Natural killer cell treated with Interleukin-12 subunit alpha and Interleukin-12 subunit beta and Interleukin-15 and Interleukin-18, amount 100 ng/mL, for 72 hours (primary cell): ENCODE measurements at regions not wholly inside any gene's neighbourhood (a gene's known extent, or its start where the extent isn't known, plus 50 kb on each side); places are given as distances from the start of the nearest gene placed in this dataset.
"Not testable (repeated sequence)": the region's sequence is repeated elsewhere in the genome, so short reads cannot be mapped to it uniquely, and the experiment has no call there.

Experiments used
- ATAC-seq, 2 donors: fragments of 150-1000 bp; cut with Tn5 transposase in 1 of 2; sonication (Bioruptor Pico), chemical (Tn5 transposase) in 1 of 2; 2 replicates each; pipeline ENCODE4 v1.10.0; 2021
- DNase-seq: peaks from one replicate; pipeline ENCODE4 v3.0.0; 2022; ENCODE audit warnings: low spot score
- H3K27ac Mint-ChIP-seq, 2 donors: 1 replicate in 1 of 2; 2 replicates in 1 of 2; pipeline ENCODE4 v1.8.0; 2022; ENCODE audit warnings: mixed read lengths in 2 of 2, mild to moderate bottlenecking in 1 of 2, moderate library complexity in 1 of 2
- H3K27me3 Mint-ChIP-seq, 2 donors: 1 replicate in 1 of 2; 2 replicates in 1 of 2; pipeline ENCODE4 v1.8.0; 2022; ENCODE audit warnings: mixed read lengths in 2 of 2
- H3K36me3 Mint-ChIP-seq: one replicate; pipeline ENCODE4 v1.8.0; 2022; ENCODE audit warnings: mixed read lengths
- H3K4me1 Mint-ChIP-seq, 2 donors: 1 replicate in 1 of 2; 2 replicates in 1 of 2; pipeline ENCODE4 v1.8.0; 2022; ENCODE audit warnings: low read depth in 2 of 2, mixed read lengths in 2 of 2, mild to moderate bottlenecking in 1 of 2
- H3K4me3 Mint-ChIP-seq: one replicate; pipeline ENCODE4 v1.8.0; 2022; ENCODE audit warnings: mixed read lengths
- H3K9me3 Mint-ChIP-seq: 2 replicates; pipeline ENCODE4 v1.8.0; 2022; ENCODE audit warnings: mixed read lengths

DNA sequence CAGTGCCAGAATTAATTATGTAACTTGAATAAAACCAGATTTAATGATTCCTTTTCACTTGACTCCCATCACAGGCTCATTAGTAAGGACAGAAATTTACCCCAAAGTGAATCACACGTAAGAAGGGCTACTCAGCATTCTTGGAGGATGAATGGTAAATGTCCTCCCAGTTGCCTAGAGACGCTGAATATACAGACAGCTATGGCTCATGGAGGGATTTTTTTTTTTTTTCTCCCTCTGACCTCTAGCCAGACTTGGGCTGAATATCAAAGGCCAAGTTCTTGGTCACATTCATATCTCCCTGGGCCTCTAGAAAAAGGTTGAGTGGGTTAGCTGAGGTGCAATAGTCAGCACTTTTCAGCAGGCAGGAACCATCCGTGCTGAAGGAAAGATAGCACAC is 77.5 kb downstream of the PHLDA1 start:
- H3K4me3 Mint-ChIP-seq = no peak overlapping the region
- DNase-seq (no peak), ATAC-seq (no peak)
- no peaks in the 10 kb centered on the region for H3K36me3 Mint-ChIP-seq
- H3K27me3 Mint-ChIP-seq = no peaks in the 10 kb centered on the region
- peak overlapping the region in 1 of 2 donors; percentile 57 for H3K27ac Mint-ChIP-seq
- H3K9me3 Mint-ChIP-seq = no peaks in the 10 kb centered on the region
- peaks cover 7 to 12% of the 10 kb centered on the region in 2 donors for H3K4me1 Mint-ChIP-seq

DNA sequence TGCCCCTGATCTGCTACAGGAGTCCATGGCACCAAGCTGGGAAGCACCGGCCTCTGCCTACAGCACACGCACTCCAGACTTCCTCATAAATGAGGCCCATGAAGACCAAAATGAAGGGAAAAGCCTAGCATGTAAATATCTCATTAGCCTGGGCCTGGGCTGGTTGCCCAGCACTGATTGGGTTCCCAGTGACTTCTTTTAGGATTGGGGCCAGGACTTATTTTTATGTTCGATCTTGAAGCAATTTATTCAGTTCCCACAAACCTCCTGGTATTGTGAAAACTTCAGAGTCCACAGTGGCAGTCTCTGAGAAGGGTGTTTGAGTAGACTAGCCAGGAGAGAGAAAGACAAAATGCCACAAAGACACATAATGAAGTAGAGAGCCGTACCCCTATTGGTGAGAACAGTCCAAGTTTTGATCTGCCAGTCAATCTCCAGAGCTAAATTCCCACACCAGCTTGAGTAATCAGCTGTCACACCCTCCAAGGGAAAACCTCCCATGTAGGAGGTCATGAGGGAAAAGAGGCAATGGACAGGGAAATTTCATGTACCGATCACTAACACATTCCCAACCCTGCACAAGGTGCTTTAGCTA is 78.2 kb downstream of the PHLDA1 start:
- H3K36me3 Mint-ChIP-seq = no peaks in the 10 kb centered on the region
- peak overlapping the region in 1 of 2 donors; percentile 57 for H3K27ac Mint-ChIP-seq

DNA sequence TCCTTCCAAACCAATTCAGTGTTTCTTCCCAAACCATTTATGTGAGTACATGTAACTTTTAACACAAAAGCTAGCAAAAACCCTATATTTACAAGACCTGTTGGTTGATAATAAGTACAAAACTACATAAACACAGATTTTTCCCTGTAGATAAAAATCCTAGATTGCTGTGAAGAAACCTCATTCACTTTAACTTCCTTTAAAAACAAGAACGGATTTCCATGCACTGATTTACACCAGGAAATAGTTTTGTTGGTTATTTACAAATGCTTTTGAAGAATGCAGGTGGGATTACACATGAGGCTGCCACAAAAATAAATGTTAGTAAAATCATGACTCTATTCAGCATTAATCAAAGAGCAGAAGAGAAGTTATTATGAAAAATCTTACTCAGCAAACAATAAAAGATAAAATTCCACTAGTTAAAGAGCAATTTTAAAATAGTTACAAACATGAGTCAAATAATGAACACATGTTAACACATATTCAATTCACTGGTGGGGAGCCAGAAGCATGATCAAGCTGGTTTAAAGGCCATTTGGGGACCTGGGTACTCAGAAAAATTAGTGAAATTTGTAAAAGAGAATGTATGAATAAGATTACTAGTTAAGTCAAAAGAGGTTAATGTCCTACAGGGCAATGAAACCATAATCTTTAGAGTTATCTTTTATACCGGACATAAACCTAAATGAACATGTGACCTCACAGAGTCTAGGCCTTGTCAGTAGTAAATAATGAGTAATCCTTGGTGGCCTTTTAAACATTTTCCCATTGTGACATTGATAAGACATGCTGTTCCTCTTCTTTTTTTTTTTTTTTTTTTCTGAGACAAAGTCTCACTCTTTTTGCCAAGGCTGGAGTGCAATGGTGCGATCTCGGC is 79.9 kb downstream of the PHLDA1 start:
- H3K36me3 Mint-ChIP-seq = no peaks in the 10 kb centered on the region
- H3K9me3 Mint-ChIP-seq = no peaks in the 10 kb centered on the region
- H3K27me3 Mint-ChIP-seq = no peaks in the 10 kb centered on the region
- H3K4me3 Mint-ChIP-seq = no peak overlapping the region
- DNase-seq (no peak), ATAC-seq (no peak)
- H3K4me1 Mint-ChIP-seq = peaks cover 0 to 3% of the 10 kb centered on the region in 2 donors
- H3K27ac Mint-ChIP-seq = no peak overlapping the region

More for the DNA sequence above, 78.2 kb downstream of the PHLDA1 start:
- Mint-ChIP-seq H3K4me1 (peaks cover under 1 to 7% of the 10 kb centered on the region in 2 donors), H3K27me3 (no peaks in the 10 kb centered on the region), H3K4me3 (no peak overlapping the region), H3K9me3 (no peaks in the 10 kb centered on the region)
- ATAC-seq = no peak
- no peak for DNase-seq

DNA sequence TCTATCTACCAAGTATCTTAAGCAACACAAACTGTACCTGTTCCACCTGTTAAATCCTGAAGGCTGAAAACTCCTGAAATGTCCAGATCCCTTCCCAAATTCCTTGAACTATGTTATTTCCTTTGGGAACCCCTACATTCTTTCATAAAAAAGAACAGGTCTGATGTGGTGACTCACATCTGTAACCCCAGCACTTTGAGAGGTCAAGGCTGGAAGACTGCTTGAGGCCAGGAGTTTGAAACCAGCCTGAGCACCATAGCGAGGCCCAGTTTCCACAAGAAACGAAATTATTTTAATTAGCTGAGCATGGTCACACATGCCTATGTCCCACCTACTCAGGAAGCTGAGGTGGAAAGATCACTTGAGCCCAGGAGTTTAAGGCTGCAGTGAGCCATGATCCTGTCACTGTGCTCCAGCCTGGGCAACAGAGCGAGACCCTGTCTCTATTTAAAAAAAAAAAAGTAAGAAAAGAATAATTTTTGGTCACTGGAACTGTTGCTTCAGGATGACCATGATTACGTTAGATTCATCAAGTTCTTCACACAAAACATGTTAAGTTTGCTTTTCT is 84.3 kb downstream of the PHLDA1 start:
- H3K36me3 Mint-ChIP-seq = peaks cover 4% of the 10 kb centered on the region
- H3K9me3 Mint-ChIP-seq = peaks cover 2% of the 10 kb centered on the region
- no peak overlapping the region for H3K27ac Mint-ChIP-seq
- DNase-seq (no peak), ATAC-seq (no peak)
- H3K4me1 Mint-ChIP-seq = peaks cover 20 to 21% of the 10 kb centered on the region in 2 donors
- H3K27me3 Mint-ChIP-seq = no peaks in the 10 kb centered on the region
- H3K4me3 Mint-ChIP-seq = no peak overlapping the region

DNA sequence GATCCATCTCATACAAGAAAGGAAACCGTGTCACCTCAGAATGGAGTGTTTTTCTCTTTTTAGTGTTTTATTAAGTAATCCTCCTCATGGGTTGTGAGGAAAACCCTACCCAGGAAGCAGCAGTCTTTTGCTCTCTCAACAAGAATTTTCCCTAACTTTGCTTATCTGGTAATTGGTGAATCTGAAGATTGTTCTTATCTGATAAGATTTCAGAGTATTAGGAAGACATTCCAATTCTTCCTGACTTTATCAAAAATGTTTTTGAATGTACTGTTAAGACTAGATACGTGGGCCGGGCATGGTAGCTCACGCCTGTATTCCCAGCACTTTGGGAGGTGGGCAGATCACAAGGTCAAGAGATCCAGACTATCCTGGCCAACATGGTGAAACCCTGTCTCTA is 86.0 kb downstream of the PHLDA1 start:
- Mint-ChIP-seq H3K4me3 (peak overlapping the region; percentile 67), H3K4me1 (peaks cover 21 to 22% of the 10 kb centered on the region in 2 donors), H3K27me3 (no peaks in the 10 kb centered on the region), H3K9me3 (peaks cover 2% of the 10 kb centered on the region), H3K36me3 (peaks cover 4% of the 10 kb centered on the region), H3K27ac (peak overlapping the region; percentile 95 to 98)
- DNase-seq = no peak
- no peak for ATAC-seq

DNA sequence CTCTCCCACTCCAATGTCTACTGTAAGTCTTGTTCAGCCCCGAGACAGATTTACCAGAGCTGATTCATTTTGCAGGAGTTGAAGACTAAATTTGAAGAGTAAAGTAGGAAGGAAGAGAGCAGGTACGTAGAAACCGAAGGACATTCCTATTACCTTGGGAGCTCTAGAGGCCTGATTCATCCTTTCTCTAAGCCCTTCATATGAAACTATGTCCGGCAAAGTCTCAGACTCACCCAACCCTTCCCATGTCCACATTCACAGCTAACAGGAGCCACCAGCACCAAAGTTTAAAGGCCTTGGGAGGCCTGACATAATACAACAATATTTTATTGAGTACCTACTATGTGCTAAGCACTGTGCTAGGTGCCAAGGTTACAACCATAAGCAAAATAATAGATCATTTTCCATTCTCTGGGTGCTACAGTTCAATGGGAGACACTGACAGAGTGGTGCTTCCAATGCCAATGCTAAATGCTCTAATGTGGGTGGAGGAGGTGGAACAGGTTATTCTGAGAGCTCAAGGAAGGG is 86.6 kb downstream of the PHLDA1 start:
- H3K4me3 Mint-ChIP-seq = peak overlapping the region; percentile 67
- H3K36me3 Mint-ChIP-seq = peaks cover 4% of the 10 kb centered on the region
- H3K27me3 Mint-ChIP-seq = no peaks in the 10 kb centered on the region
- ATAC-seq = no peak
- DNase-seq = no peak
- peak overlapping the region; percentile 95 to 98 for H3K27ac Mint-ChIP-seq
- peaks cover 21 to 25% of the 10 kb centered on the region in 2 donors for H3K4me1 Mint-ChIP-seq
- peaks cover 2% of the 10 kb centered on the region for H3K9me3 Mint-ChIP-seq

DNA sequence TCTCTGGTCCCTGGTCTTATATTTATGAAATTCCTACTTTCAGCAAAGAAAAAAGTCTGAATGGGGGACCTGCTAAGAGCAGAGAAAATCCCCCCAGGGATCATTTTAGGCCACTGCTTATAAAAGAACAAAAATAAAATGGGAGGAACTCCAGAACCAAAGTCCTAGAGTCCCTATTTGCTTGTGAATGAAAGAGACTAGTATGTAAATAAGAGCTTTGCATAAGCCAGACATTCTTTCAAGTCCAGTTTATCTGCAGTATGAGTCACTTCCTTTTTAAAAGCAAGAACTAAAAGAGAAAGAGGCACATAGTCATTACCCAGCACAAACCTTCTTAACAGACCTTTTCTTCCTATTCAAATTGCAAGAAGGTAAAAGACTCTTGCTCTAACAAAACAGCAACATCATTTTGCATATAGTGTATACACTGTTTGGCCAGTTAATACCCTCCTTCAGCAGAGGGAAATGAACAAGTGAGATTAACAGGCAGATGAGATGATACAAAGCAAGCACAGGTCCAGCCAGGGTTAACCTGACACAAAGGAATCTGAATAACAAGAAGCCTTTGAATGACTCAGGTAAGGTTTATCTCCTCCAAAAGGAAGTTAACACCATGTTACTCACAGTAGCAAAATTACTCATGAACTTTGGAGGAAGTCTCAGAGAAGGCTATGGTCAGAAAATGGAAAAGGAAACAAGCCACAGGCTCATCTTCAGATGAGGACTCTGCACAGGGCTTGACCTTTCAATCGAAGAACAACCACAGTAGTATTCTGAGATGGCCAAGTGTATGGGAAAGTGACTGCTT is 87.3 kb downstream of the PHLDA1 start:
- Mint-ChIP-seq H3K4me3 (peak overlapping the region; percentile 67), H3K27me3 (no peaks in the 10 kb centered on the region), H3K36me3 (peaks cover 4% of the 10 kb centered on the region), H3K27ac (peak overlapping the region; percentile 95 to 98), H3K4me1 (peaks cover 21 to 25% of the 10 kb centered on the region in 2 donors), H3K9me3 (peaks cover 2% of the 10 kb centered on the region)
- DNase-seq (no peak), ATAC-seq (peak; percentile 92 to 94)

DNA sequence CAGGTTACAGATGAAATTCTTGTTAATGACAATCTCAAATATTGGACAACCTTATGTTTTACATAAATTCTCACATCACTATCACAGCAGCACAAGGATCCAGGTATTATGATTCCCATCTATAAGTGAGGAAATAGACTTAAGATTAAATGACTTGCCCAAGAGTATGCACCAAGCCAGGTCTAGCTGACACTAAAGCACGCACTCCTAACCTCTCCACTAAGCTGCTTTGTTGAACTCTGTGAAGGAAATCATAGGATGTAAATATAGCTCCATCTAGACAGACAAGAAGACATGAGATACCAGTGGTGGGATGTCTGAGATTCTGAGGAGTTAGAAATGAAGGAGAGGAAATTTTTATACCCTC is 87.9 kb downstream of the PHLDA1 start:
- H3K4me3 Mint-ChIP-seq = peak overlapping the region; percentile 67
- peak in 1 of 2 donors; percentile 30 for ATAC-seq
- peak overlapping the region; percentile 95 to 98 for H3K27ac Mint-ChIP-seq
- no peak for DNase-seq
- no peaks in the 10 kb centered on the region for H3K27me3 Mint-ChIP-seq
- H3K9me3 Mint-ChIP-seq = peaks cover 2% of the 10 kb centered on the region
- H3K4me1 Mint-ChIP-seq = peaks cover 21 to 25% of the 10 kb centered on the region in 2 donors
- peaks cover 4% of the 10 kb centered on the region for H3K36me3 Mint-ChIP-seq

DNA sequence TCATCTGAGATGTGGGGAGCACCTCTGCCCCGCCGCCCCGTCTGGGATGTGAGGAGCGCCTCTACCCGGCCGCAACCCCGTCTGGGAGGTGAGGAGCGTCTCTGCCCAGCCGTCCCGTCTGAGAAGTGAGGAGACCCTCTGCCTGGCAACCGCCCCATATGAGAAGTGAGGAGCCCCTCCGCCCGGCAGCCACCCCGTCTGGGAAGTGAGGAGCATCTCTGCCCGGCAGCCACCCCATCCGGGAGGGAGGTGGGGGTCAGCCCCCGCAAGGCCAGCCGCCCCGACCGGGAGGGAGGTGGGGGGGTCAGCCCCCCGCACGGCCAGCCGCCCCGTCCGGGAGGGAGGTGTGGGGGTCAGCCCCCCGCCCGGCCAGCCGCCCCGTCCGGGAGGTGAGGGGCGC is 89.9 kb downstream of the PHLDA1 start:
- not testable (repeated sequence) for H3K36me3 Mint-ChIP-seq, H3K27me3 Mint-ChIP-seq, H3K27ac Mint-ChIP-seq, H3K9me3 Mint-ChIP-seq, ATAC-seq, H3K4me3 Mint-ChIP-seq, DNase-seq
- peaks cover 21 to 25% of the 10 kb centered on the region in 2 donors for H3K4me1 Mint-ChIP-seq

DNA sequence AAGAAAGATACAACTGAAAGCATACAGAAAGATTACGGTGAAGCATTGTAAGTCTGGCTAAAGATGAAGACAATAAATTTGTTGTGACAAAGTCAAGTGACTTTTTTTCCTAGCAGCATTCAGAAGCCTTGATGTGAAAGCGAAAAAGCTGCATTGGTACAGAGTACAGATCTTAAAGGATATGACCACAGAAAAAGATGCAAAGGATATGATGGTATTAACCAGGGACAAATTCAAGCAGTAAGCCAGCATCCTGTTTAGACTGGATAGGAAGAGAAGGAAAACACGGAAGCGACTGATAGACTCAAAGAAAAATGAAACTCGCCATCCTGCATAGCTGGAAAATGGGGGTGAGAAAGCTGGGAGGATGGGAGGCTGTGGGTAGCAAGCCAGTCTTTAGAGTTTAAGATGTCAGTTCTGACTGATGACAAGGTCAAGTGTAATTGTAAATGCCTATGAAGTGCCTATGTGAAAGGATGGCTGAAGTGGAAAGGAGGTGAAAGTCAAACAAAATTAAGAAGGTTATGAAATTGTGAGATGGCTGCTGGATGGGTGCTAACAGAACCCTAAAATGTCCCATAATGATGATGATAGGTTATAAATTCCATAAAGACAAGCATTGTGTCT is 92.4 kb downstream of the PHLDA1 start:
- H3K27me3 Mint-ChIP-seq = no peaks in the 10 kb centered on the region
- peaks cover 4% of the 10 kb centered on the region for H3K36me3 Mint-ChIP-seq
- no peak overlapping the region for H3K27ac Mint-ChIP-seq
- no peak for DNase-seq
- no peak for ATAC-seq
- H3K9me3 Mint-ChIP-seq = peaks cover 2% of the 10 kb centered on the region
- no peak overlapping the region for H3K4me3 Mint-ChIP-seq
- peaks cover 7 to 22% of the 10 kb centered on the region in 2 donors for H3K4me1 Mint-ChIP-seq

DNA sequence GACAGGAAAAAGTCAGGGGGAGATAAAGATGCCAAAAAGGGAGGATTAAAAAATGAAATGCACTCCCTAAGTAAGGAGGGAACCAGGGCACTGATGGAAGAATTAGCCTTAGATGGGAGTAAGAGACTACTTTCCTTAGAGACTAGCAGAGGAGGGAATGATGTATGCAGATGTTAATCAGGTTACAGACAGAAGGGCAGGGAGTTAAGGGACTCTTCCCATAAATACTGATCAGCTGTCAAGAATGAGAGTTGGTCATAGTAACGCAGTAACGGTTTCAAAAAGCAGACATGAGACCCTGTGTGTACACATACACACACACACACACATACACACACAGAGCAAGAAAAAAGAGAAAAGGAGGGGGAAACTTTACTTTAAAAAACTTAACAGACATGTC is 93.4 kb downstream of the PHLDA1 start:
- ATAC-seq (no peak), DNase-seq (no peak)
- H3K27me3 Mint-ChIP-seq = no peaks in the 10 kb centered on the region
- H3K4me3 Mint-ChIP-seq = no peak overlapping the region
- H3K9me3 Mint-ChIP-seq = no peaks in the 10 kb centered on the region
- no peak overlapping the region for H3K27ac Mint-ChIP-seq
- H3K4me1 Mint-ChIP-seq = peaks cover 8 to 23% of the 10 kb centered on the region in 2 donors
- no peaks in the 10 kb centered on the region for H3K36me3 Mint-ChIP-seq

DNA sequence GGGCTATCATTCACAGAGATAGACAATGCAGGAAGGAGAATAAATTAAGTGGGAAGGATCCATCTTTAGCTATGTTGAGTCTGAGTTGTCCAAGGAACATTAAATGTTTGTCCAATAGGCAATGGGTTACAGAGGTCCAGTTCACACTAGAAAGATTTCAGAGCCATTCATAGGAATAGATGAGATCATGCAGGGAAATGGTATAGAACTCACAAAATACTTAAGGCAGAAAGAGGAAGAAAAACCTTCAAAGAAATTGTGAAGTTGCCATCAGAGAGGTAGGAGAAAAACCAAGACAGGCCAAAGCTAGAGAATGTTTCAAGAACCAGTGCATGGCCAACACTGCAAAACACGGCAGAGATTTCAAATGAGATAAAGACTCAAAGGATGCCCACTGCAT is 94.1 kb downstream of the PHLDA1 start:
- no peak overlapping the region for H3K27ac Mint-ChIP-seq
- no peaks in the 10 kb centered on the region for H3K9me3 Mint-ChIP-seq
- H3K4me3 Mint-ChIP-seq = no peak overlapping the region
- ATAC-seq = no peak
- no peak for DNase-seq
- H3K4me1 Mint-ChIP-seq = peaks cover 9 to 23% of the 10 kb centered on the region in 2 donors
- no peaks in the 10 kb centered on the region for H3K27me3 Mint-ChIP-seq
- no peaks in the 10 kb centered on the region for H3K36me3 Mint-ChIP-seq
